ENCODE measurements at regions not wholly inside any gene's neighbourhood (a gene's known extent, or its start where the extent isn't known, plus 50 kb on each side); places are given as distances from the start of the nearest gene placed in this dataset.
A peak's percentile ranks its signal among the peaks of the same experiment; 100 is the strongest.
"Not testable (repeated sequence)": the region's sequence is repeated elsewhere in the genome, so short reads cannot be mapped to it uniquely, and the experiment has no call there.

DNA sequence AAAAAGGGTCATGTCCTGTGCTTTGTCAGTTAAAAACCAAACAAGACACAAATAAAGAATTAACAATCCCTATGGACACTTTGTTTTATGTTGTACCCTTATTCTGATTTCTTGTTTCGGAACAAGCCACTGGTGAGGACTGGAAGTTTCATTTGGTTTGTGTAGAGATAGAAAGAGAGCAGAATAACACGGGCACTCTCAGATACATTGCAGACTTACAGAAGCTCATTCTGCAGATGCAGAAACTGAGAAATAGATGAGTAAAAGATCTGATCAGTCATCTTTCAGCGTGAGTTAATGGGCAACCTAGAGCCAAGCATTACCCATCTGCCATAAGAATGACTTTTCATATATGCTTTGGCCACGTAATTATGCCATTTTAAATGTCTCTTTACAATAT lies 407.6 kb downstream of the RAB38 start:
- Histone ChIP-seq H2AFZ (ENCODE audit: low read depth, low read length) (no peak overlapping the region), H3K9ac (ENCODE audit: low read length) (no peak overlapping the region), H3K79me2 (ENCODE audit: low read length) (no peaks in the 10 kb centered on the region), H3K36me3 (replicated peaks; ENCODE audit: low read depth, low read length) (no peaks in the 10 kb centered on the region), H3K4me2 (ENCODE audit: low read length) (no peak overlapping the region), H4K20me1 (ENCODE audit: insufficient read depth, low read length) (no peaks in the 10 kb centered on the region), H3K4me3 (ENCODE audit: low read length) (no peak overlapping the region), H3K4me1 (ENCODE audit: low read length) (peaks cover 5% of the 10 kb centered on the region), H3K27ac (ENCODE audit: low read length) (no peak overlapping the region), H3K27me3 (ENCODE audit: low read depth, low read length) (no peaks in the 10 kb centered on the region), H3K9me3 (ENCODE audit: insufficient read depth, low read length) (no peaks in the 10 kb centered on the region)
- TF ChIP-seq, protein P1, sequence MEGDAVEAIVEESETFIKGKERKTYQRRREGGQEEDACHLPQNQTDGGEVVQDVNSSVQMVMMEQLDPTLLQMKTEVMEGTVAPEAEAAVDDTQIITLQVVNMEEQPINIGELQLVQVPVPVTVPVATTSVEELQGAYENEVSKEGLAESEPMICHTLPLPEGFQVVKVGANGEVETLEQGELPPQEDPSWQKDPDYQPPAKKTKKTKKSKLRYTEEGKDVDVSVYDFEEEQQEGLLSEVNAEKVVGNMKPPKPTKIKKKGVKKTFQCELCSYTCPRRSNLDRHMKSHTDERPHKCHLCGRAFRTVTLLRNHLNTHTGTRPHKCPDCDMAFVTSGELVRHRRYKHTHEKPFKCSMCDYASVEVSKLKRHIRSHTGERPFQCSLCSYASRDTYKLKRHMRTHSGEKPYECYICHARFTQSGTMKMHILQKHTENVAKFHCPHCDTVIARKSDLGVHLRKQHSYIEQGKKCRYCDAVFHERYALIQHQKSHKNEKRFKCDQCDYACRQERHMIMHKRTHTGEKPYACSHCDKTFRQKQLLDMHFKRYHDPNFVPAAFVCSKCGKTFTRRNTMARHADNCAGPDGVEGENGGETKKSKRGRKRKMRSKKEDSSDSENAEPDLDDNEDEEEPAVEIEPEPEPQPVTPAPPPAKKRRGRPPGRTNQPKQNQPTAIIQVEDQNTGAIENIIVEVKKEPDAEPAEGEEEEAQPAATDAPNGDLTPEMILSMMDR (IDR thresholded peaks at IDR 0.05; ENCODE audit: low read depth, low read length) = no peak
- no peak for TF ChIP-seq EZH2phosphoT487 (IDR thresholded peaks at IDR 0.05; ENCODE audit: low read depth)

DNA sequence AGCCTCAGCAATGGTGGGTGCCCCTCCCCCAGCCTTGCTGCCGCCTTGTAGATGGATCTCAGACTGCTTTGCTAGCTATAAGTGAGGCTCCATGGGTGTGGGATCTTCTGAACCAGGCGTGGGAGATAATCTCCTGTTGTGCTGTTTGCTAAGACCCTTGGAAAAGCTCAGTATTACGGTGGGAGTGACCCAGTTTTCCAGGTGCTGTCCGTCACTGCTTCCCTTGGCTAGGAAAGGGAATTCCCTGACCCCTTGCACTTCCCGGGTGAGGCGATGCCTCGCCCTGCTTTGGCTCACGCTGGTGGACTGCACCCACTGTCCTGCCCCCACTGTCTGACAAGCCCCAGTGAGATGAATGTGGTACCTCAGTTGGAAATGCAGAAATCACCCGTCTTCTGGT lies 411.2 kb downstream of the RAB38 start:
- H3K9ac ChIP-seq (ENCODE audit: low read length); H3K4me1 ChIP-seq (ENCODE audit: low read length); H3K79me2 ChIP-seq (ENCODE audit: low read length); H3K4me3 ChIP-seq (ENCODE audit: low read length); H3K27ac ChIP-seq (ENCODE audit: low read length); H3K9me3 ChIP-seq (ENCODE audit: insufficient read depth, low read length); H2AFZ ChIP-seq (ENCODE audit: low read depth, low read length); H3K27me3 ChIP-seq (ENCODE audit: low read depth, low read length); H3K36me3 ChIP-seq (replicated peaks; ENCODE audit: low read depth, low read length); H3K4me2 ChIP-seq (ENCODE audit: low read length); H4K20me1 ChIP-seq (ENCODE audit: insufficient read depth, low read length): not testable (repeated sequence)

DNA sequence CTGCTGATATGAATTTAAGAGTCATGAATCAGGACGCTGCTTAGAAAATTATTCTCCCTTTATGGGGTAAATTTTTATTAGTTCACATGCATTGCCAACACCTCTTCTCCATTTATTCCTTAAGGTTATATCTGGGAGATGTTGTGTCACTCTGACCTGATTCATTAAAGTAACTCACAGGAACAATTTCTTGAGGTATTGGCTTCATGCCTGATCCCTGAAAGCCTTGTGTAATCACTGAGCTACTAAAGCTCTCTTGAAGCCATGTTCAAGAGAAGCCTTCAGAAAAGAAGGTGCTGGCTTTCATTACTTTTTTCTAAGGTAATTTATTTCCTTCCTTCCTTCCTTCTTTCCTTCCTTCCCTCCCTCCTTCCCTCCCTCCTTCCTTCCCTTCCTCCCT lies 420.6 kb downstream of the RAB38 start:
- H3K4me3 ChIP-seq (ENCODE audit: low read length) = no peak overlapping the region
- H3K36me3 ChIP-seq (replicated peaks; ENCODE audit: low read depth, low read length) = no peaks in the 10 kb centered on the region
- H3K79me2 ChIP-seq (ENCODE audit: low read length) = no peaks in the 10 kb centered on the region
- H3K4me2 ChIP-seq (ENCODE audit: low read length) = no peak overlapping the region
- no peaks in the 10 kb centered on the region for H4K20me1 ChIP-seq (ENCODE audit: insufficient read depth, low read length)
- H2AFZ ChIP-seq (ENCODE audit: low read depth, low read length) = no peak overlapping the region
- no peak overlapping the region for H3K9ac ChIP-seq (ENCODE audit: low read length)
- no peaks in the 10 kb centered on the region for H3K9me3 ChIP-seq (ENCODE audit: insufficient read depth, low read length)
- no peak overlapping the region for H3K27ac ChIP-seq (ENCODE audit: low read length)
- H3K27me3 ChIP-seq (ENCODE audit: low read depth, low read length) = no peaks in the 10 kb centered on the region
- peaks cover 10% of the 10 kb centered on the region for H3K4me1 ChIP-seq (ENCODE audit: low read length)
- TF ChIP-seq EZH2phosphoT487 (IDR thresholded peaks at IDR 0.05; ENCODE audit: low read depth) = no peak
- TF ChIP-seq, protein P1 (IDR thresholded peaks at IDR 0.05; ENCODE audit: low read depth, low read length) = no peak

DNA sequence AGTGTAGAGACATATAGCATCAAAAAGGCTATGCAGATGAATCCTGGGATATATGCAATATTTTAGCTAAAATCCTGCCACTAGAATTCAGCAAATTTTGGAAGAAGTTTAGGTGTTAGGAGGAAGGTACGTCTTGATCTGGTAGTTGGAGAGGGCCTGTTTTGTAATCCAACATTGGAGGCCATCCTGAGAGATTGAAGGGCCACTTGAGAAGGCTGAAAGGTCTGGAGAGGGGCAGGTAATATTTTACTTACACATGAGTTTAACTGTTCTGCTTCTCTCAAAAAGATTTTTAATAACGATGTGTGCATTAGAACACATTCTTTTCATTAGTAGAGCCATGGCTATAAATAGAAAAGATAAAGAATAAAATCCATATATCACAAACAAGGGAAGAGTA lies 422.1 kb downstream of the RAB38 start:
- Histone ChIP-seq H3K9ac (ENCODE audit: low read length) (no peak overlapping the region), H3K27ac (ENCODE audit: low read length) (no peak overlapping the region), H4K20me1 (ENCODE audit: insufficient read depth, low read length) (no peaks in the 10 kb centered on the region), H3K4me1 (ENCODE audit: low read length) (peaks cover 10% of the 10 kb centered on the region), H3K4me2 (ENCODE audit: low read length) (no peak overlapping the region), H3K9me3 (ENCODE audit: insufficient read depth, low read length) (no peaks in the 10 kb centered on the region), H3K4me3 (ENCODE audit: low read length) (no peak overlapping the region), H3K27me3 (ENCODE audit: low read depth, low read length) (no peaks in the 10 kb centered on the region), H3K79me2 (ENCODE audit: low read length) (no peaks in the 10 kb centered on the region), H3K36me3 (replicated peaks; ENCODE audit: low read depth, low read length) (no peaks in the 10 kb centered on the region), H2AFZ (ENCODE audit: low read depth, low read length) (no peak overlapping the region)
- TF ChIP-seq, protein P1 (IDR thresholded peaks at IDR 0.05; ENCODE audit: low read depth, low read length) = no peak
- no peak for TF ChIP-seq EZH2phosphoT487 (IDR thresholded peaks at IDR 0.05; ENCODE audit: low read depth)

DNA sequence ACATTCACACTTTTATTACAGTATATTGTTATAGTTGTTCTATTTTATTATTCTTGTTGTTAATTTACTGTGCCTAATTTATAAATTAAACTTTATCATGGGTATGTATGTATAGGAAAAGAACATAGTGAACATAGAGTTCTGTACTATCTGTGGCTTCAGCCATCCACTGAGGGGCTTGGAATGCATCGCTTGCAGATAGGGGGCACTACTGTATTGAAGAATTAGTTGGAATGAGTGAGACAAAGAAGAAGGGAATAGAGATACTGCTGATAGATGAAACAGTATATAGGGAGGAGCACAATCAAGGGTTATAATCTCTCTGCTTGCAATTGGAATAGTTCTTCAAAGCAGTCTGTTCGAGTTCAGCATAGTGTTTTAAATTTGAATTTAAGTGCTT lies 432.2 kb downstream of the RAB38 start:
- Histone ChIP-seq H3K9me3 (ENCODE audit: insufficient read depth, low read length) (no peaks in the 10 kb centered on the region), H3K79me2 (ENCODE audit: low read length) (no peaks in the 10 kb centered on the region), H3K27me3 (ENCODE audit: low read depth, low read length) (0 out of 2 replicates have a peak, but pooled peaks cover 17% of the 10 kb centered on the region), H2AFZ (ENCODE audit: low read depth, low read length) (no peak overlapping the region), H3K36me3 (replicated peaks; ENCODE audit: low read depth, low read length) (no peaks in the 10 kb centered on the region), H3K4me1 (ENCODE audit: low read length) (peaks cover 26% of the 10 kb centered on the region), H3K4me2 (ENCODE audit: low read length) (no peak overlapping the region), H3K9ac (ENCODE audit: low read length) (no peak overlapping the region), H3K27ac (ENCODE audit: low read length) (no peak overlapping the region), H4K20me1 (ENCODE audit: insufficient read depth, low read length) (no peaks in the 10 kb centered on the region), H3K4me3 (ENCODE audit: low read length) (no peak overlapping the region)
- TF ChIP-seq, protein P1 (IDR thresholded peaks at IDR 0.05; ENCODE audit: low read depth, low read length) = peak; percentile 53
- TF ChIP-seq EZH2phosphoT487 (IDR thresholded peaks at IDR 0.05; ENCODE audit: low read depth) = no peak
